ENCODE measurements at regions not wholly inside any gene's neighbourhood (a gene's known extent, or its start where the extent isn't known, plus 50 kb on each side); places are given as distances from the start of the nearest gene placed in this dataset.
"Not testable (repeated sequence)": the region's sequence is repeated elsewhere in the genome, so short reads cannot be mapped to it uniquely, and the experiment has no call there.

DNA sequence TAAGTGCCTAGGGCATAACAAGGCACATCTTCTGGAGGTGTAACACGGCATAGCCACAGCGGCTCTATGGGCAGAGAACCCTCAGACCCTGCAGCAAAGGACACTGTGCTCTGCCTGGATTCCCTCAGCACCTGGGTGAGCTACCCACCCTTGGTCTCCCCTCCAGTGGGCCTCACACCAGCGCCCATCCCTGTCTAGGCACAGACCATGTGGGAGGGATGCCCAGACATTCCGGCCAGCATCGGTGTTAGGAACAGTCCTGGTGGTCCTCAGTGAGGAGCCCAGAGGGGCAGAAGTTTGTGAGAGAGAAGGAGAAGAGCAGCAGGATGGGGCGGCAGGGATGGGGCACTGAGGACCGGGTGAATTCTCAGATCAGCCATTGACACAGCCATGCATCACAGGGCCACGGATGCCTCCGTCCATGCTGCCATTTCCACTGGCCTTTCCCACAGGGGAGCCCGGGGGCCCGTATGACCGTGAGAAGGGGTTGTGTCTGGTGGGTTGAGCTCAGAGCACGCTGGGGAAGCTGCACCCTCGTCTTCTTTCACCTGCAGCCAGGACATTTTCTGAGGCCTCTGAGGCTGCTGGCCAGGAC lies 282.7 kb upstream of the SFSWAP start:
- DNase-seq = no peak

- not testable (repeated sequence) for DNase-seq
Observed at GRCh38 chr12:131429221-131429620, 281.7 kb upstream of the SFSWAP start.

- DNase-seq = not testable (repeated sequence)
Observed at GRCh38 chr12:131429697-131430096, 281.2 kb upstream of the SFSWAP start.

DNA sequence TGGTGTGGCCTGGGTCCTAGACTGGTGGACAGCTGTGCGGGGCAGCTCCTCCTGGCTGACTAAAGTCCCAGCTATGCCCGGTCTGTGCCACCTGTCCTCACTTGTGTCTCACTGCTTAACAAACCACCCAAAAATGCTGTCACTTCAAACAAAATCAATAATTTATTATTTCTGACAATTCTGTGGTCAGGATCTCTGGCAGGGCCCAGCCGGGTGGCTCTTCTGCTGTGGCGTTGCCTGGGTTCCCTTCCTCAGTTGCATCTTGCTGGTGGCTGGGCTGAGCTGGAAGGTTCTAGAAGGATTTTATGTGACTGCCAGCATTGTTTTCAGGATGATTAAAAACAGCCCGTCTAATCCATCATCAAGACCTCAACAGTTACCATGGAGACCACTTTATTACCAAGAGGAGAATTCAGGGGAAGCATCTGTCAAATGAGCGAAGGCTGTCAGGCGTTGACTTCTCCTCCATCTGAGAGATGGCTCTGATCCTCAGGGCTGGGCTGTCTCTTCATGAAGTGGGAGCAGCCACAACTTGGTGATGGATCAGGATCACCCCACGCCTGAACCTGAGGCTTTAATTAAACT lies 280.6 kb upstream of the SFSWAP start:
- DNase-seq = no peak

DNA sequence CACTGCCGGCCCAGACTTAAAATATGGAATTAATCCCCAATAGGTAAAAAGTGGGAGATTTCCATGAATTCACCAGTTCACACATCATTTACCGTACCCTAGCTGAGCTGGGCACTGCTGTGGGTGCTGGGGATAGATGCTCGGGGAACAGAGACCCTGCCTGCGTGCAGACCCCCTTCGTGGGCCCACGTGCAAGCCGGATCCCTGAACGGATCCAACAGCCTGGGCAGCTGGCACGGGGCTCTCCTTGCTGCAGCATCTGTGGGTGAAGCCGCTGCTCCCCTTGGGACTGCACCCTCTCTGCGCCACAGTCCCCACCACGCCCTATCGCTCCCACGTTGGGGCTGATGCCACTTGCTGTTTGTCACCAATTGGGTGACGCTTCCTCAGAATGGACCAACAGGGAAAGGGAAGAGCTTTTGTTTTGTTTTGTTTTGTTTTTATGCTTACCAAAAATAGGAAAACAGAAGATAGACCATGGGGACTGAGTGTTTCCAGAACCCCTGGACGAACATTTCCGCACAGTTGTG lies 279.7 kb upstream of the SFSWAP start:
- DNase-seq = not testable (repeated sequence)

DNA sequence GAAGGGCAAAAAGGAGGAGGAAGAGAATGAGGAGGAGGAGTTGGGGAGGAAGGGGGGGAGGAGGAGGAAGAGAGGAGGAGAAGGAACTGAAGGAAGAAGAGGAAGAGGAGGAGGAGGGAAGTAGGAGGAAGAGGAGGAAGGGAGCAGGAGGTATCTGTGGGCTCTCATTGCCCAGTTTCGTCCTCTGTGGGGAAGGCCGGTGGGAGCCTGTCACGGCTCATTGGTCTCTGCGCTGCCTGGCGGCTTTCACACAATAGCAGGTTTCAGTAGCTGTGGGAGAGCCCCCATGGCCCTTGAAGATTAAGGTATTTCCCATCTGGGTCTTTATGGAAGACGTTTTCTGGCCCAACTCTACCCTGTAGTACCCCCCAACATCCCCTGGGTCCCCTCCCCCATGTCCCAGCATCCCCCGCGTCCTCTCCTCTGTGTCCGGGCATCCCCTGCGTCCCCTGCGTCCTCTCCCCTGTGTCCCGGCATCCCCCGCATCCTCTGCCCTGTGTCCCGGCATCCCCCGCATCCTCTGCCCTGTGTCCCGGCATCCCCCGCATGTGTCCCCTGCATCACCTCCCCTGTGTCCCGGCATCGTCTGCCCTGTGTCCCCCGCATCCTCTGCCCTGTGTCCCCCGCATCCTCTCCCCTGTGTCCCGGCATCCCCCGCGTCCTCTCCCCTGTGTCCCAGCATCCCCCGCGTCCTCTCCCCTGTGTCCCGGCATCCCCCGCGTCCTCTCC lies 278.2 kb upstream of the SFSWAP start:
- no peak for DNase-seq

DNA sequence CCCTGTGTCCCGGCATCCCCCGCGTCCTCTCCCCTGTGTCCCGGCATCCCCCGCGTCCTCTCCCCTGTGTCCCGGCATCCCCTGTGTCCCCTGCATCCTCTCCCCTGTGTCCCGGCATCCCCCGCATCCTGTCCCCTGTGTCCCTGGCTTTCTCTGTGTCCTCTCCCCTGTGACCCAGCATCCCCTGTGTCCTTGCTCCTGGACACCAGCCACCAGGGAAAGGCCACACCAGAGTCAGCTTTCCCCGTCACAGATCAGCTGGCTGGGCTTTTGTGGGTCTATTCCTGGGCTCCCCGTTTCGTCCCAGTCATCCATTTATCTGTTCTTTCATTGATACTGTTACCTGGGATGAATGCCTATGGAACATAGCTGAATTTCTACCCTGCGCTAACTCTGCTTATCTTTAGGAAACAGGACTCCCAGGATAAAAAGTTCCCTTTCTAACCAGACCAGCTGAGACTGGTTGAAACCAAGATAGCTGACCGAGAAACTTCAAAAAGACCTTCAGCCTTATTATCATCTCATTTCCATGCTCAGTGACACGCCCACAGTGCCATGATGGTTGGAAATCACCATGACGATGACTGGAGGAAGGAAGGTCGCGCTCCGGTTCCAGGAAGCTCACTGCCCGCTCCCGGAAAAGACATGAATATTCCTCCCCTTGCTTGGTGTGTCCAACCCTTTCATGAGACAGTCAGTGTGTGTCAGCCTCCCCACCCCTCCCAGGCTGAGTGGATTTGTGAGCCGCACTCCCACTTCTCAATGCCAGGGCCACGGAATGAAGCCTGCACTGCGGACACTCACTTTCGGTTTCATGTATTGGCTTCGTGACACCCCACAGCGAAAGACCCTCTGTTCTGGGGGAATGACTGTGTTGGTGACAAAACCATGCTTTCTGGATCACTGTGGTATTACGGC lies 276.4 kb upstream of the SFSWAP start:
- DNase-seq = no peak

DNA sequence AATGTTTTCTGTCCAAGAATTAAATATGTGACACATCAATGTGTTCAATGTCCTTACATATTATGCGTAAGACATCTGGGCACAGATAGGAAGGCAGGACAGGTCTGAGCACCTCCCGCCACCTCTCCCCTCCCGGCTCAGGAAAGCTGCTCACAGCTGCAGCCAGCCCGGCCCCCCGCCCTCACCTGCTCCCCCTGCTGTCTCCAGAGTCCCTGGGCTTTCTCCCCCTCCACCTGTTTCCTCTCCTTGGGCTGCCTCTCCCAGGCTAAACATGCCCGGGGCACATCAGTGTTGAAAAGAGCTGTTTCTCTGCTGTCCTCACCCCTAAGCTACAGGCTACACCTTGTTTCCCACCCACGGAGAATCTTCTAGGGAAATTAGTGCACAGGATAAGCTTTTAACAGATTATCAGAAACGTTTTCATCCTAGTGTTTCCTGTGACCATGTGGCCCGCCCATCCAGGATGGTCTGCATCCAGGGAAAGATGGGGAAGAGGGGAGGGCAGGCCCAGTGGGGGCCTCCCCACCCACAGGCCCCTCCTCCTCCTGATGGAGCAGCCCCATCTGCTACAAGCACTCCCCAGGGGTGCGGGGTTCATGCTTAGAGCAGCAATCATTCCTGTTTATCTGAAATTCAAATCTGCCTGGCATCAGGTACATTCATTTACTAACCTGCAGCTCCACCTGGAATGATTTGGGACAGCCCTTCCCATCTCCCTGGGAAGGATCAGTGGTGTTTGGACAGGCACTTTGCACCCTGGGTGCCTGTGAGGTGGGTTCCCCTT lies 273.8 kb upstream of the SFSWAP start:
- DNase-seq = no peak

- DNase-seq = no peak
Observed at GRCh38 chr12:131437706-131438492, 273.0 kb upstream of the SFSWAP start.

GRCh38 chr12:131438493-131438835 lies 272.4 kb upstream of the SFSWAP start:
- not testable (repeated sequence) for DNase-seq

DNA sequence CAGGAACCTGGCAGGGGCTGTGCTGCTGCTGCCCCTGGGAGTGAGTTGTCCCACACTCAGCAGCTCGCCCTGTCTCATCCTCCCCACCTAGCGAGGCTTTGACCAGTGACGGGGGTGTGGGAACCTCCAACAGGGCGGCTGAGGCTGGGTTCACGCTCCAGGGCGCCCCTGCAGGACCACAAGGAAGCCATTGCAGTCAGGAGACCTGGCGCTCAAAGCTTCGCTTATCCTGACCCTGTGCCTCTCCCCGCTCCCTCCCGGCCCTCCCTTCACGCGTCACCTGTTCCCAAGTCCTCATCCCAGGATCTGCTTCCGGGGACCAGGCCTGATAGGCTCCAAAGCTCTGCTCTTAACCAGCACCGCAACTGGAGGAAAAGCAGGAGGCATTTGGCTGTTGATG lies 272.0 kb upstream of the SFSWAP start:
- no peak for DNase-seq

GRCh38 chr12:131439752-131440151 lies 271.1 kb upstream of the SFSWAP start:
- DNase-seq = not testable (repeated sequence)

GRCh38 chr12:131440209-131441059 lies 270.5 kb upstream of the SFSWAP start:
- DNase-seq = not testable (repeated sequence)

GRCh38 chr12:131441060-131441396 lies 269.9 kb upstream of the SFSWAP start:
- DNase-seq = no peak

DNA sequence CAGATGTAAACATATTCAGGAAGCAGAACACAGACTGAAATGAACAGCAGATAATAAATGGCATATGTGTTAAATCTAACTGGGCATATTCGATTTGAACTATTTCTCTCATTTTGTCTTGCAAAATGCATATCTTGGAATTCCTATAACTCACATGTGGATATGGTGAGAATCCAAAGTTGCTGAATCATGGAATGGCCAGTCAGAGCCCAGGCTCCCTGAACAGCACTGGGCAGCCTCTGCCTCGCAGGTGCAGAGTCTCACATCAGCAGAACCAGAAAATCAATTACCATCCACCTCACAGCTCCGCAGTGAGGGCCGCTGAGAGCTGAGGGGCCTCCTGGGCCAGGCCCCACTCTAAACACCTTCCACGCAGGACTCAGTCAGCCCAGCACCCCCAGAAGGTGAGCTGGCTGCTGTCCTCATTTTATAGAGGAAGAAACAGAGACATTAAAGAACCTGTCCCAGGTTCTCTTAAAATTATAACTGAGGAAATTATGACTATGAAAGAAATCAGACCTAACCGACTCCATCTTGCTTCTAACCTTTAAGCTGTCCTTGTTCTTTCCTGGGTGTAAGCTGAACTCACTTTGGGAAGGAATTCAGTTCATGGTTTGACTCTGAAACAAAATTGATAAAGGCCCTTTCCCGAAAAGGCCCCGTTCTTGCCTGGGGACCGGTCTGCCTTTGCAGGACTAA lies 269.1 kb upstream of the SFSWAP start:
- DNase-seq = no peak

- no peak for DNase-seq
Observed at GRCh38 chr12:131442337-131442918, 268.5 kb upstream of the SFSWAP start.

- DNase-seq = no peak
Observed at GRCh38 chr12:131443019-131444000, 267.6 kb upstream of the SFSWAP start.
